ENCODE measurements at regions not wholly inside any gene's neighbourhood (a gene's known extent, or its start where the extent isn't known, plus 50 kb on each side); places are given as distances from the start of the nearest gene placed in this dataset.
"Not testable (repeated sequence)": the region's sequence is repeated elsewhere in the genome, so short reads cannot be mapped to it uniquely, and the experiment has no call there.

GRCh38 chr3:118536764-118537163, 497.9 kb downstream of the IGSF11 start:
- Histone ChIP-seq H3K27ac (no peak overlapping the region), H3K4me3 (no peak overlapping the region), H3K4me1 (no peaks in the 10 kb centered on the region), H3K27me3 (ENCODE audit: insufficient read depth in 3 of 3, low read length in 2 of 3) (no peaks in the 10 kb centered on the region), H3K9me3 (no peaks in the 10 kb centered on the region), H3K36me3 (ENCODE audit: insufficient read depth in 1 of 2, low read depth in 1 of 2) (no peaks in the 10 kb centered on the region)
- DNase-seq (no peak), ATAC-seq (no peak)
- TF ChIP-seq, protein P1, sequence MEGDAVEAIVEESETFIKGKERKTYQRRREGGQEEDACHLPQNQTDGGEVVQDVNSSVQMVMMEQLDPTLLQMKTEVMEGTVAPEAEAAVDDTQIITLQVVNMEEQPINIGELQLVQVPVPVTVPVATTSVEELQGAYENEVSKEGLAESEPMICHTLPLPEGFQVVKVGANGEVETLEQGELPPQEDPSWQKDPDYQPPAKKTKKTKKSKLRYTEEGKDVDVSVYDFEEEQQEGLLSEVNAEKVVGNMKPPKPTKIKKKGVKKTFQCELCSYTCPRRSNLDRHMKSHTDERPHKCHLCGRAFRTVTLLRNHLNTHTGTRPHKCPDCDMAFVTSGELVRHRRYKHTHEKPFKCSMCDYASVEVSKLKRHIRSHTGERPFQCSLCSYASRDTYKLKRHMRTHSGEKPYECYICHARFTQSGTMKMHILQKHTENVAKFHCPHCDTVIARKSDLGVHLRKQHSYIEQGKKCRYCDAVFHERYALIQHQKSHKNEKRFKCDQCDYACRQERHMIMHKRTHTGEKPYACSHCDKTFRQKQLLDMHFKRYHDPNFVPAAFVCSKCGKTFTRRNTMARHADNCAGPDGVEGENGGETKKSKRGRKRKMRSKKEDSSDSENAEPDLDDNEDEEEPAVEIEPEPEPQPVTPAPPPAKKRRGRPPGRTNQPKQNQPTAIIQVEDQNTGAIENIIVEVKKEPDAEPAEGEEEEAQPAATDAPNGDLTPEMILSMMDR (IDR thresholded peaks at IDR 0.05) = no peak
- WGBS, 3 donors = 61 to 68% (median 63%) methylated on average over 3 of the region's 3 CpGs
- intact Hi-C loops (cut with DNase I) = no loop called here

- TF ChIP-seq, protein P1 (IDR thresholded peaks at IDR 0.05) = no peak
- Histone ChIP-seq H3K9me3 (no peaks in the 10 kb centered on the region), H3K27me3 (ENCODE audit: insufficient read depth in 3 of 3, low read length in 2 of 3) (no peaks in the 10 kb centered on the region), H3K4me1 (no peaks in the 10 kb centered on the region), H3K36me3 (ENCODE audit: insufficient read depth in 1 of 2, low read depth in 1 of 2) (no peaks in the 10 kb centered on the region), H3K4me3 (no peak overlapping the region), H3K27ac (no peak overlapping the region)
- DNase-seq (no peak), ATAC-seq (no peak)
- WGBS, 3 donors = 91 to 94% (median 93%) methylated on average over 2 of the region's 2 CpGs
- intact Hi-C loops (cut with DNase I) = no loop called here
These were observed 497.2 kb downstream of the IGSF11 start for GRCh38 chr3:118537454-118537853.

GRCh38 chr3:118538187-118538586, 496.5 kb downstream of the IGSF11 start:
- no peaks in the 10 kb centered on the region for H3K9me3 ChIP-seq
- no peak for ATAC-seq
- no peak for DNase-seq
- H3K4me1 ChIP-seq = no peaks in the 10 kb centered on the region
- no peak overlapping the region for H3K4me3 ChIP-seq
- intact Hi-C loops (cut with DNase I) = no loop called here
- no peak overlapping the region for H3K27ac ChIP-seq
- no peaks in the 10 kb centered on the region for H3K27me3 ChIP-seq (ENCODE audit: insufficient read depth in 3 of 3, low read length in 2 of 3)
- no peaks in the 10 kb centered on the region for H3K36me3 ChIP-seq (ENCODE audit: insufficient read depth in 1 of 2, low read depth in 1 of 2)
- WGBS, 3 donors = 94 to 100% (median 100%) methylated on average over 1 of the region's 1 CpG
- TF ChIP-seq, protein P1 (IDR thresholded peaks at IDR 0.05) = no peak

DNA sequence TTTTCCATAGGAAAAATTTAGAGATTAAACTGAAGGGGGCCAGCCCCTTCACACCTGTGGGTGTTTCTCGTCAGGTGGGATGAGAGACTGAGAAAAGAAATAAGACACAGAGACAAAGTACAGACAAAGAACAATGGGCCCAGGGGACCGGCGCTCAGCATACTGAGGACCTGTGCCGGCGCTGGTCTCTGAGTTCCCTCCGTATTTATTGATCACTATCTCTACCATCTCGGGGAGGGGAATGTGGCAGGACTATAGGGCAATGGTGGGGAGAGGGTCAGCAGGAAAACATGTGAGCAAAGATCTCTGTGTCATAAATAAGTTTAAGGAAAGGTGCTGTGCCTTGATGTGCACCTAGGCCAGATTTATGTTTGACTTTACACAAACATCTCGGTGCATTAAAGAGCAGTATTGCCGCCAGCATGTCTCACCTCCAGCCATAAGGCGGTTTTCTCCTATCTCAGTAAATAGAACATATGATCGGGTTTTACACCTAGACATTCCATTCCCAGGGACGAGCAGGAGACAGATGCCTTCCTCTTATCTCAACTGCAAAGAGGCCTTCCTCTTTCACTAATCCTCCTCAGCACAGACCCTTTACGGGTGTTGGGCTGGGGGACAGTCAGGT, 494.7 kb downstream of the IGSF11 start:
- H3K4me1 ChIP-seq; H3K27ac ChIP-seq; H3K4me3 ChIP-seq; ATAC-seq; H3K27me3 ChIP-seq (ENCODE audit: insufficient read depth in 3 of 3, low read length in 2 of 3); intact Hi-C loops (cut with DNase I); H3K9me3 ChIP-seq; DNase-seq; H3K36me3 ChIP-seq (ENCODE audit: insufficient read depth in 1 of 2, low read depth in 1 of 2): not testable (repeated sequence)
- 81 to 84% (median 83%) methylated on average over 13 of the region's 13 CpGs for WGBS, 3 donors

DNA sequence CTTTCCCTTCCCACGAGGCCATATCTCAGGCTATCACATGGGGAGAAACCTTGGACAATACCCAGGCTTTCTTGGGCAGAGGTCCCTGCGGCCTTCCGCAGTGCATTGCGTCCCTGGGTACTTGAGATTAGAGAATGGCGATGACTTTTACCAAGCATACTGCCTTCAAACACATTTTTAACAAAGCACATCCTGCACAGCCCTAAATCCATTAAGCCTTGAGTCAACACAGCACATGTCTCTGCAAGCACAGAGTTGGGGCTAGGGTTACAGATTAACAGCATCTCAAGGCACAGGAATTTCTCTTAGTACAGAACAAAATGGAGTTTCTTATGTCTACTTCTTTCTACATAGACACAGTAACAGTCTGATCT, 494.2 kb downstream of the IGSF11 start:
- H3K36me3 ChIP-seq (ENCODE audit: insufficient read depth in 1 of 2, low read depth in 1 of 2); H3K4me1 ChIP-seq; ATAC-seq; DNase-seq; intact Hi-C loops (cut with DNase I); H3K4me3 ChIP-seq; H3K27me3 ChIP-seq (ENCODE audit: insufficient read depth in 3 of 3, low read length in 2 of 3); H3K27ac ChIP-seq; H3K9me3 ChIP-seq: not testable (repeated sequence)
- WGBS, 3 donors = 57 to 73% (median 61%) methylated on average over 5 of the region's 5 CpGs

GRCh38 chr3:118540826-118541225, 493.8 kb downstream of the IGSF11 start:
- ATAC-seq (no peak), DNase-seq (no peak)
- 94 to 97% (median 97%) methylated on average over 1 of the region's 1 CpG for WGBS, 3 donors
- Histone ChIP-seq H3K36me3 (ENCODE audit: insufficient read depth in 1 of 2, low read depth in 1 of 2) (no peaks in the 10 kb centered on the region), H3K9me3 (no peaks in the 10 kb centered on the region), H3K4me1 (no peaks in the 10 kb centered on the region), H3K27ac (no peak overlapping the region), H3K4me3 (no peak overlapping the region), H3K27me3 (ENCODE audit: insufficient read depth in 3 of 3, low read length in 2 of 3) (no peaks in the 10 kb centered on the region)
- TF ChIP-seq, protein P1 (IDR thresholded peaks at IDR 0.05) = no peak
- intact Hi-C loops (cut with DNase I) = no loop called here
